DMS 273 (cell line): ENCODE measurements at regions not wholly inside any gene's neighbourhood (a gene's known extent, or its start where the extent isn't known, plus 50 kb on each side); places are given as distances from the start of the nearest gene placed in this dataset.
"Not testable (repeated sequence)": the region's sequence is repeated elsewhere in the genome, so short reads cannot be mapped to it uniquely, and the experiment has no call there.

Experiments
- DNase-seq: peaks from one replicate; lab custom pipeline; 2025; ENCODE audit not compliant: unreplicated experiment; lab: John Stamatoyannopoulos, UW

DNA sequence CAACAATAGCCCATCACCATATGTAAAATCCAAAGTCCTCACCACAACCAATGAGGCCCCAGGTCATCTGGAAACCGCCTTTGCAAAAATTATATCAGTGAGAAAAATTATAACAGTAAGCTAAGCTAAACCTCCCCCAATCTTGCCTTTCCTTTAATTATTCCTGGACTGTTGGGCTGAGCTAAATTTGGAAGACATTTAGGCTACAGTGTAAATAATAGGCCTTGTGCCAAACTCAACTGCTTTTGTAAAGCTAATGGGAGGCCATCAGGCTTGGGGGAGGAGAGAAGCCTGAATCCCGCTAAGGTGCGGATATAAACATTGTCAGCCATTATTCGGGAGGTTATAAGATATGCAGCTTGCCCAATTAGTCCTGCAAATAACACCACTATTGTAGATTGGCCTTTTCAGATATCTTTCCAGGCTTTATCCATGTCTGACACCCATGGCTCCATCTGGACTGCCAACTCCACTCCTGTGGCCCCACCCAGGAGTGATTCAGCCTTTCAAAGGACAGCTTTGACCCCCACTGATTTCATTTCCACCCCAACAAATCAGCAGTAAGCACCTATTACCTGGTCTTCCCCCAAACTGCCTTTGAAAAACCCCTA is 53.0 kb upstream of the CA12 start:
- peak; percentile 73 for DNase-seq

DNA sequence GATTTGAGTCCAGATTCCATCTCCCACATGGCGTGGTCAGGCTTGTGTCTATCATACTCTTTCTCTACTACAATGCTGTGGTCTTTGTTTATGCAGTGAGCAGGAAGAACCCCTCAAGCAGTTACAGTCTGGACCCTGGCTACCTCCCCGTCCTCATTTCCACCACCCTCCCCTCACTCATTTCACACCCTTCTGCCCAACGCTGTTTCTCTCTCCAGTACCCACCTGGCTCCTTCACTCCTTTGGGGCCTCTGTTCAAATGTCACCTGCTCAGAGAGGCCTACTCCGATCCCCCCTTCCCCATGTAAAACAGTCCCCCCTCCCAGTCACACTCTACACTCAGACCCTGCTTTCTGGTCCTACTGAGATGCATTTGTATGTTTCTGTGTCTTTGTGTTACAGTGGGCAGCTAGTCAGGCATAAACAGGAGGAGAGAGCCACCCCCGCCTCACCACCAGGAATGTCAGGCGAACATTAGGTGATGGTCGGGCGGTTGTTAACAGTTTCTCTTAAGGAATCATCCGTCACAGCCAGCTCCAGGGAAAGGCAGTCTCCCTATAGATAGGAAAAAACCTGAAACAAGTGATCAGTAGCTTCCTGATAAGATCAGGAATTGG is 53.7 kb upstream of the CA12 start:
- DNase-seq, result no peak

DNA sequence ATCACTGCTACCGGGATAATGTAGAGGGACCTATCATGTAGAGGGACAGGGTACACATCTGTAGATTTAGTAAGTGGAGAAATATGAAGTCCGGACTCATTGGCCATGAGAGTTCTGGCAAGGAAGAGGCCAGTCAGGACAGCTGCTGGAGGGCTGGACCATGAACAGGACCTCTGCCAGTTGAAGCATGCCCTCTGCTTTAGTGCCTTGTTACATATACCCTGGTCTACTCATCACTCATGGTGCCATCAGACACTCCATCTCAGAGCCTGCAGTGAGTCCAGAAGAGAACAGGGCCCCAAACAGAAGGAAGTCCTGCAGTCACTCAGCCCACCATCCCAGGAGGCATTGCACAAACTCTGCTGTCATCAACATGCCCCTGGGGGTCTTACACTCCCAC is 54.7 kb upstream of the CA12 start:
- no peak for DNase-seq

DNA sequence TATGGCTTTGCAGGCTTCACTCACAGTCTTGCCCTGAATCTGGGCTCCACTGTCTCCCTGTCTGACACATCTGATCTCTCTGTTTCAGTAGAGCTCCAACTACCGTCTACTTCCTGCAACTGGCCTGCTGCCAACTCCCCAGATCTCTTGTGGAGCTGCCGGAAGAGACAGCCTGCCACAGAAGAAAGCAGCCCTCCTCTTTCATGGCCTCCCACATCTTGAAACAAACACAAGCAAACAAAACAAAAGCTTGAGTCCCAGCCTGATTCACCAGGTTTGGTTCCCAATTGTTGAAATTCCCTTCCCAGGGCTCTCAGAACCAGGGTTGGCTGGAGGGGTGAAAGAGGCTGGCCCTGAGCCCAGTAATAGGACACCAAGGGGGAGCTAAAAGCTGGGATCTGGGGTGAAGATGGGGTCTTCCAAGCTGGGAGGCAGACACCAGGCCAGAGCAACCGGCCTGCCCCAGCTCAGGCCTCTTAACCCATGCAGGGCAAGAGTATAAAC is 55.3 kb upstream of the CA12 start:
- DNase-seq, result peak; percentile 84

DNA sequence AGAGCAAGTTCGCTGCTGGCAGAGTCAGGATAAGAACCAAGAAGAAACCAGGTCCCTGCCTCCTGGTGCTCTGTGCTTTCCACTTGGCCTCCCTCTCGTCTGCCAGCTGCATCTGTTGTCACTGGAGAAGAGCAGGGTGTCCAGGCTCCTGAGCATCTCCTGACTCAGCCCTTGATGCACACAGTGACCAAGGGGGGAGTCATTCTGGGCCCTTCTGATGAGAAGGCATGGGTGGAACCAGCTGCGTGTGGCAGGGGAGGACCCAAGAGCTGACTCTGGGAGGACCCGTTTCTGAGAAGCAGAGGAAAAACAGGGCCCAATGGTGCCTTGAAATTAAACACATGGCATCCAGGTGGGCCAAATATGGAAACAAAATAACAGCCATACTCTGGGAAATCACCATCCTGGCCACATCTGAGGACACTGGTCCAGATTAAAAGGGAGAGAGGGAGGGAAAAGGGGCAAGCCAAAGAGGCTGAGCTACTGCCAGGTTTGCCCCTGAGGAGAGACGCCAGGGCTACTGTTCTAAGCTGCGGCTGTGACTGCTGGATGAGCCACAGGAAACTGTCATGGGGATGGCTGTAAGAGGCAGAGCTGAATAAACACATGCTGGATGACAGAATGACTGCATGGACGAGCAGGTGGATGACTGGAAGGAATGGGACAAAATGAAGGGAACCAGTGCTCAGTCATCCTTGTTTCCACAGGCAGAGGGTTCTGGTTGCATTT is 58.1 kb upstream of the CA12 start:
- DNase-seq, result no peak

DNA sequence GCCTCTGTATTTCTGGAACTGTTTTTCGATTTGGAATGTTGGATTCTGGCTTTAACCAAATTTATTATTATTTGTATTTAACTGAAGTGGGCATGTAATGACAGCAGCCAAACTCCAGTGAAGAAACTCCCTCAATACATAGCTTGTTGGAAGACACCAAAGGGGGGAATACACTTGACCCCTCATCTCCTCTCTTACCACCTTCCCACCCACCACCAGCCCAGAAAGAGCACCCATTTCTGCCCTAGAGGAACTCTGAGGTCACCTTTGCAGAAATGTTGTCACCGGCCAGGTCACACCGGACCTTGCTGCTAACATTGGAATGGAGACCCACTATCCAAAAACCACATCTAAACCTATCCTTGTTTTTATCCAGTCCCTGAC is 58.6 kb upstream of the CA12 start:
- no peak for DNase-seq

DNA sequence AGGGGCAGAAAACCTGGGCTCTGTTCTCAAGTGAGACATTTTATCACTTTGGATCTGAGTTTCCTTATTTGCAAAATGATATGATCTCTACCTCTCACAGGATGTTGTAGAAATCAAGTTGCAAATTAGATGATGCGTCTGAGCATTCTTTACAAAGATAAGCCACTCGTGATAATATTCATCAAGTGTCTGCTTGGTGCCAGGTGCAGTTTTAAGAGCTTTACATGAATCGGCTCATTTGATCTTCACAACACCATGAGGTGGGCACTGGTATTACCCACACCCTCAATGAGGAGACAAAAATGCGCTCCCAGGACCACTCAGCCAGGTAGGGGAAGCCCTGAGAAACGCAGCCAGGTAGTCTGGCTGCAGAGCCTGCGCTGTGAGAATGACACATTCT is 59.1 kb upstream of the CA12 start:
- no peak for DNase-seq

DNA sequence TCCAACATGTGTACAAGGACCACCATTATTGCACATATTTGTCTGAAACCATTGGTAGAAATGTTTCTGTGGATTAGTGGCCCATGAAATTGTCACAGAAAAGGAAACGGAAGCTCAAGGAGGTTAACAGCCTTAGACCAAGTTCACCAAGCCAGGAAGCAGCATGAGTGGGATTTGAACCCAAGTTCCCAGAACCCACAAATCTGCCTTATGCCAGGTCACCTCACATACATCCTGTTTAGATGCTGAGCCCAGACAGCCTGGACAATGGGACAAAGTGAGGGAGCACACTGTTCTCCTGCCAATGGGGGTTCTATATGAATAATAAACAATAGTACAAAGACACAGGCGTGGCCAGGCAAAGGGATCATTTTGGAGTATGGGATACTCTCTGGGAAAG is 59.6 kb upstream of the CA12 start:
- DNase-seq, result no peak

DNA sequence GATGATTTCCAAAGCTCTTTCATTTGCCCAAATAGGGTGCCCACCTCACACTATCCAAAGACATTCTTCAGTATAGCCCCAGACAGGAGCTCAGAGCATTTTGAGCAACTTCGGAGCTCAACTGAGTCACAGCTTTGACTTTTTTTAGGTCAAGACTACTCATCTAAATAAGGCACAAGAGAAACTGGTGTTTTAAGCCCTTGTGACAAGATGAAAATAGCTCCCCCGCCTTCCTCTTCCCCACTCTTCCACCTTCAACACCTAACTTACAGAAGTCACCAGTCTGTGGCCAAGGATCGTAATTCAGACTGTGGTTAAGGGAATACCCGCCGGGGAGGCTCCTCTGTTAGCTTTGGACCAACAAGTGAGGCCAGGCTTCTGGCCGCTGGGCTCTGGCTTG is 60.4 kb upstream of the CA12 start:
- no peak for DNase-seq

DNA sequence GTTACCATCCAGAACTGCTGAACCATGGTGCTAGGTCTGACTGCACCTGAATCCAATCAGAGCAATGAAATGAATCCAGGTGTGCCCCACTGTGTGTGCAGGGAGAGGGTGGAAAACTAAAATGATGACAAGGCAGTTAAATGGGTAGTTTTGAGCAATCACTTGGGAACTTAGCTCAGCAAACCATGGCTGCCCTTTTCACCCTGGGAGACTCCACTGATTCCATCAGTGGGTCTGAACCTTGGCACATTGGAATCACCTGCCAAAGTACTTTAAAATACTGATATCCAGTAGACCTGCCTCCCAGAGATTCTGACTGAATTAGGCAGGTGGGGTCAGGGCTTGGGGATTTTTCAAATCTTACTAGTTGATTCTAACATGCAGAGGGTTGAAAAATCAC is 59.8 kb upstream of the USP3 start:
- DNase-seq, result no peak

DNA sequence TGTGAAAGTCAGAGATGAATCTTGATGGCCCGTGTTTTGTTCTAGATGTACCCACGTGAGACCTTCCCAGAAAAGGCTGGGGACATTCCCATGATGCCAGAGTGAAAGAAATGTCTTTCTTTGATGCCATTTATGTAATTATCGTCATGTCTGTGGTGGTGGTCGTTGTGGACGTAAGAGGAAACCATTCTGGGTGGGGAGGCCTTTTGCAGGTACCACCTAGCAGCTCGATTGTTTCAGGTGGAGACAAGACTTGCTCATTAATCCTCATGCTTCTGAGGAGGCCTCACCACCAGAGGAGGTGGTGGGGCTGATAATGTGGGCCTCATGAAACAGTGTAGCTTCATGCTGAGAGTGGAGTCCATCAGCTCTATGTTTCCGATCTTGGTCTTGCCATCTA is 58.1 kb upstream of the USP3 start:
- DNase-seq, result no peak

DNA sequence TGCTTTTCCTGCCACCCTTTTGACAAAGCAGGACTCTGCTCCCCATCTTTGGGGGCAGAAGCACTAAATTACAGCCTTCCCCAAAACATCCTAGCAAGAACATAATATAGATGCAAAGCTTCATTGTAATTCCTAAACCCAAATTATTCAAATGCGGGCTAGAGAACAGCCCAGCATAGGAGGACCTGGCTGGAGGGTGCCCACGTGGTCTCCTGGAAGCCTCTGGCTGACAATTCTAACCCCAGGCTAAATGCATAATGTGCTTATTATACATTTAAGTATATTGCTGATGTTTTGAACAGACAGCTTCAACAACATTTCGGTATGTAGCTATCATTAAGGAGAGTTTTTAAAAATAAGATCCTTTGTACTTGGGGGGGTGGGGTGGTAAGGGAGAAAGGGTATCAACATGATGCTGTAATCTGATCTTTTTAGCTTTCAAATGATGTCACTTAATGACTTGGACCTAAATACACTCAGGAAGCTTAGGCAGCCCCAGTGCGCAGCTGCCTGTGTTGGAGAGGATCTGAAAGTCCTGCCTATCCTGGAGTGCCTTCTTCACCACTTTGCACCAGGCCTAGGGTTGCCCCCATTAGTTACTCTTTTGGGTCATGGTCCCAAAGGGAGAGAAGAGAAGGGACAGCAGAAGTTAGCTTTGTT is 57.2 kb upstream of the USP3 start:
- DNase-seq, result peak; percentile 17

DNA sequence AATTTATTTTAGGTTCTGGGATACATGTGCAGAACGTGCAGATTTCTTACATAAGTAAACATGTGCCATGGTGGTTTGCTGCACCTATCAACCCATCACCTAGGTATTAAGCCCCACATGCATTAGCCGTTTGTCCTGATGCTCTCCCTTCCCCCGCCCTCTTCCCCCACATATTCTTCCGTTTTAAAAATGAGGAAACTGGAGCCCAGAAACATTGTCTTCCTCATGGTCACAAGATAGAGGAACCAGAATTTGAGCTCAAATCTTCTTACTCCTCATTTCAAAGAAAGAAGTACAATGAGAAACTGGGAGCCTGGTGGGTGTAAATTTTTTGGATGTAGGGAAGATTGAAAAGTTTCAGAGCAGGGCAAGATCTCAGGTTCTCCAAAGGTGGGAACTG is 56.1 kb upstream of the USP3 start:
- DNase-seq, result no peak

DNA sequence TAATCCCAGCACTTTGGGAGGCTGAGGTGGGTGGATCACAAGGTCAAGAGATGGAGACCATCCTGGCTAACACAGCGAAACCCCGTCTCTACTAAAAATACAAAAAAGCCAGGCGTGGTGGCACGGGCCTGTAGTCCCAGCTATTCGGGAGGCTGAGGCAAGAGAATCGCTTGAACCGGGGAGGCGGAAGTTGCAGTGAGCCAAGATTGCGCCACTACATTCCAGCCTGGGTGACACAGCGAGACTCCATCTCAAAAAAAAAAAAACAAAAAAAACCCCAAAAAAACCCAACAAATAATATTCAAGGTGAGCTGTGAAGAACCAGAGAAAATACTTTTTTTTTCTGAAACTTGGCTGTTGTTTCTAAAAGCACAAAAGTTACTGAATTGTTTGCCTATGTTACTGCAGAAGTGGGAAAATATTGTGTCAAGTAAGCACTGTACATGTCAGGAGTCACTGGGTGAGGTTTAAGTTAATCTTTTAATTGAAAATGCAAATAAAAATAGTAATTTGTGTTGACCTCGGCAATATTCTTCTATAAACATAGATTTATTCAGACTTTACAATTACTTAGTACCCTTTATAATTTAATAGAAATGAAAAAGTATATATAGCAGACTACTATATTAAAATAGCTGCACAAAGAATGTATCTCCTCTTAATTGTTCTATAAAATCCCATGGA is 55.4 kb upstream of the USP3 start:
- not testable (repeated sequence) for DNase-seq

DNA sequence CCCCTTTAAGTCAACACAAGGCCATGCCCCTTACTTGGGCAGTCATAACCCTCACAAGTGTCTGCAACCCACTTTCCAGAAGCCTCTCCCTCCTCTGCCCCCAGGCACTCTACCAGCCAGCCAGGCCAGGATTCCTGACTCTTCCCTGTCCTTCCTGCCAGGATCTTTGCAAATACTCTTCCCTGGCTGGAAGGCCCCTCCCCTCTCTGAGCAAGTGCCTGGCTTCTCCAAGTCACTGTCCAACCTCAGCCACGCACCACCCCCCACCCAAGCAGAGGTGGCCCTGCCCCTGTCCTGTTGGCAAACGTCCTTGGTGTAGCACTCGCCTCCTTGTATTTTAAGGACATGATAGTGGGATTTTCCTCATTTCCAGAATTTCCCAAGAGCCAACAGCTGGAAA is 54.7 kb upstream of the USP3 start:
- no peak for DNase-seq

DNA sequence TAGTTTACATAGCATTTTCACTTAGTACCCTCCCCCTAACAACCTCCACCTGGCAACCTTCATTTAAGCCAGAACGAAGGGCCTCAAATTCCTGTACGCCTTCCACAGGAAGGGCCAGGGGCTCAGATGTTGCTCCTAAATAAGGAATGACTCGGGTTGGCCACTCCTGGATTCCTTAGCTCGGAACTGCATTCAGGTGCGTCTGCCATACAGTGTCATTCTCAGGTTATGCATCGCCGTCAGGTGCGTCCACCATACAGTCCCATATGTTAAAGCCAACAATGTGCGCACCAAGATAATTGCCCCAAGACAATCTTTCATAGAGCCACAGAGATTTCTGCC is 53.5 kb upstream of the USP3 start:
- DNase-seq, result no peak

DNA sequence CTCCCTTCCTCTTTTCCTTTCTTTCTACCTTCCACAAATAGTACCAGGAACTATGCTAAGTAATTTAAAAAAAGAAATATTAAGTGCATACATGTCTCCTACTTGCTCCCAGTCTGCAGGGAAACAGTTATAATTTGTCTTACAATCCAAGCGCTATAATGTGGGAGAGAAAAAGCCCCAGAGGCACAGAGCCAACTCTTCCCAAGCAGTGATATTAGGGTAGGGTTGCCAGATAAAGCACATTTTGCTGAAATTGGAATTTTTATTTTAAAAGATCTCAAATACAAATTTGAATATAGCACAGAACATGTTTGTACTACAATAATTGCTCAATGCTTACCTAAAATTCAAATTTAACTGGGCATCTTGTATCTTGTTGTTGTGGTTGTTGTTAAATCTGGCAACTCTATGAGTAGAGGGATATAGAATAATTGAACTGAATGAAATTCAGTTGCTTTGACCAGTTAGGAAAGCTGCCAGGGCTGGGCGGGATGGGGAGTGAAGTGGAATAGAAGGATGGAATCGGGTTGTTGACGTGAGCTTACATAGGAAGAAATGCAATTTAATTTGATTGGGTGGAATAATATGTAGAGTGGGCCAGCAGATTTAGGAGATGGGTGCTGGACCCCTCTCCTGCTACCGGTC is 52.6 kb upstream of the USP3 start:
- no peak for DNase-seq

DNA sequence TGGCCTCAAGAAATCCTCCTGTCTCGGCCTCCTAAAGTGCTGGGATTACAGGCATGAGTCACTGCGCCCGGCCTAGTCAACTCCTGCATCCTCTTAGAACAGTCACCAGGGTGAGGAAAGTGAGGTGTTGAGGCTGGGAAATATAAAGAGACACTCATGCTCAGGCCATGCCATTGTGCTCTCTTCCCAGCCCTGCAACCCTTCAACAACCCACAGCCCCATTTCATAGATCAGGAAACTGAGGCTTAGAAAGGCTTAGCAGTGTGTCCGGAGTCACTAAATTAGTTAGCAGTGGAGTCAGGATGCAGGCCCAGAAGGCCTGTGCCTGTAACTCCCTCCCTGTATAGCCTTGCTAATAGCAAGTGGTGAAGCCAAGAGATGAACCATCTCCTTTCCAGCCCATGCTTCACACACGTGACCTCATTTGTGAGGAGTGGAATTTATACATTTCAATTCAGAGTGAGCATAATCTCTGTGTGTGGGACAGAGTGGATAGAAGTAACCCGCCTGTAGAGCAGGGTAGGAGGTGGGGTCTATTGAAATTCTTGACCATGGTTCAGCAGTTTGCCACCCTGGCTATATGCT is 51.7 kb upstream of the USP3 start:
- no peak for DNase-seq

DNA sequence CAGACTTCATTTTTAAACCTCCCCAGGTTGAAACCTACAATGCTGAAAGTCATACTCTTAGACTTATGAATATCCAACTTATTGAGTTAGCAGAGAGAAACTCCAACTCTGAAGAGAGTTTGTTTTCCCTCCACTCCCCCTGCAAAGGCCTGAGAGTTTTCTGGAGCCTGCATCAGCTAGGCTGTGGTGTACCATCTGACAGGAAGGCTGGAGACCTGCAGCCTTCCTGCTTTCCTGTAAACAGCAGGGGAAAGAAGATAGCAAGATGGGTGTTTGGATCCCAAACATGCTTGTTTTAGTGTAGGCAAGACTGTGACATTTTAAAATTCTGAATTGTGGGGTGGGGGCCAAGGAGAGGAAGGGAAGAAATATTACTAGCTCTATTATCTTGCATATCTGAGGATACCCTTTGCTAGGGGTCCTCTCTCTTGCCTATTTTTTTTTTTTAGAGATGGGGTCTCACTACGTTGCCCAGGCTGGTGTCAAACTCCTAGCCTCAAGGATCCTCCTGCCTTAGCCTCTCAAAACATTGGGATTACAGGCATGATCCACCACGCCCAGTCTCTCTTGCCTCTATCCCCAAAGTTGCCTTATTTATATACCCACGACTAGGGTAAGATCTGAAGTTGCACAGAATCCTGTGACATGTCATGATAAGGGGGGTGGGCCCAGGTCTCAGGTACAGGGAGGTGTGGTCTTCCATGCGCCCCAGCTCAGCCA is 51.0 kb upstream of the USP3 start:
- no peak for DNase-seq
